ENCODE measurements at regions not wholly inside any gene's neighbourhood (a gene's known extent, or its start where the extent isn't known, plus 50 kb on each side); places are given as distances from the start of the nearest gene placed in this dataset.

GRCh38 chr16:50428742-50429141 lies 60.0 kb upstream of the BRD7 start:
- TF ChIP-seq CTCF (IDR thresholded peaks at IDR 0.05) (no peak), POLR2A (IDR thresholded peaks at IDR 0.05) (no peak)
